ENCODE measurements at regions not wholly inside any gene's neighbourhood (a gene's known extent, or its start where the extent isn't known, plus 50 kb on each side); places are given as distances from the start of the nearest gene placed in this dataset.

- ChIA-PET RAD21 (ENCODE audit: unreplicated experiment) (no interaction called here), POLR2A (no interaction called here), CTCF (interaction anchor here (0.6 to 0.9 kb wide), 2 partner anchors 218 to 657 kb away, joined by 3 read pairs; no protein-coding TSS in a partner anchor), SMC1A (ENCODE audit: uncharacterized antibody, unreplicated experiment) (no interaction called here)
- Histone ChIP-seq H3K4me3 (no peak overlapping the region), H3K4me1 (ENCODE audit: control insufficient read depth, insufficient read depth, low read length) (no peaks in the 10 kb centered on the region), H2AFZ (ENCODE audit: control insufficient read depth, low read depth, low read length) (no peak overlapping the region), H4K20me1 (ENCODE audit: control insufficient read depth, insufficient read depth) (no peaks in the 10 kb centered on the region), H3K27ac (ENCODE audit: control insufficient read depth, insufficient read depth) (no peak overlapping the region), H3K36me3 (ENCODE audit: control insufficient read depth in 2 of 2, insufficient read depth in 2 of 2, low read length in 1 of 2) (no peaks in the 10 kb centered on the region), H3K9me3 (replicated peaks; ENCODE audit: control insufficient read depth, insufficient read depth, low read length) (no peaks in the 10 kb centered on the region), H3K79me2 (ENCODE audit: control insufficient read depth, insufficient read depth, low read length) (no peaks in the 10 kb centered on the region), H3K9ac (ENCODE audit: control insufficient read depth, insufficient read depth, low read length) (no peak overlapping the region), H3K4me2 (ENCODE audit: control insufficient read depth, insufficient read depth) (no peak overlapping the region), H3K27me3 (replicated peaks in 1 of 2; ENCODE audit: control insufficient read depth in 2 of 2, insufficient read depth in 2 of 2, low read length in 1 of 2) (no peaks in the 10 kb centered on the region)
- ATAC-seq (no peak), FAIRE-seq (no peak), DNase-seq (ENCODE audit: low read depth, low spot score) (no peak)
- in situ Hi-C loops (cut with MboI) = no loop called here
- intact Hi-C loops (cut with micrococcal nuclease; ENCODE audit: unreplicated experiment) = loop anchor here (10.0 kb wide), 1 partner anchor 395 kb away; no protein-coding TSS in a partner anchor
- TF ChIP-seq STAT1 (conservative IDR thresholded peaks at IDR 0.05) (no peak), GATAD2B (conservative IDR thresholded peaks at IDR 0.05; ENCODE audit: low read depth) (no peak), E2F8 (IDR thresholded peaks at IDR 0.05; ENCODE audit: low read depth, partially characterized antibody) (no peak), CTCF (IDR thresholded peaks at IDR 0.05 in 2 of 3, conservative IDR thresholded peaks at IDR 0.05 in 1 of 3; ENCODE audit: control insufficient read depth in 2 of 3, extremely low read depth in 1 of 3, insufficient read depth in 1 of 3, low read depth in 3 of 3, low read length in 3 of 3) (no peak)
- no TSS peak for BruUV-seq (replicated peaks)
Measured at GRCh38 chr10:16119445-16119844, 259.1 kb upstream of the MINDY3 start.

Measured in GM12878 (cell line).